ENCODE measurements at regions not wholly inside any gene's neighbourhood (a gene's known extent, or its start where the extent isn't known, plus 50 kb on each side); places are given as distances from the start of the nearest gene placed in this dataset.

DNA sequence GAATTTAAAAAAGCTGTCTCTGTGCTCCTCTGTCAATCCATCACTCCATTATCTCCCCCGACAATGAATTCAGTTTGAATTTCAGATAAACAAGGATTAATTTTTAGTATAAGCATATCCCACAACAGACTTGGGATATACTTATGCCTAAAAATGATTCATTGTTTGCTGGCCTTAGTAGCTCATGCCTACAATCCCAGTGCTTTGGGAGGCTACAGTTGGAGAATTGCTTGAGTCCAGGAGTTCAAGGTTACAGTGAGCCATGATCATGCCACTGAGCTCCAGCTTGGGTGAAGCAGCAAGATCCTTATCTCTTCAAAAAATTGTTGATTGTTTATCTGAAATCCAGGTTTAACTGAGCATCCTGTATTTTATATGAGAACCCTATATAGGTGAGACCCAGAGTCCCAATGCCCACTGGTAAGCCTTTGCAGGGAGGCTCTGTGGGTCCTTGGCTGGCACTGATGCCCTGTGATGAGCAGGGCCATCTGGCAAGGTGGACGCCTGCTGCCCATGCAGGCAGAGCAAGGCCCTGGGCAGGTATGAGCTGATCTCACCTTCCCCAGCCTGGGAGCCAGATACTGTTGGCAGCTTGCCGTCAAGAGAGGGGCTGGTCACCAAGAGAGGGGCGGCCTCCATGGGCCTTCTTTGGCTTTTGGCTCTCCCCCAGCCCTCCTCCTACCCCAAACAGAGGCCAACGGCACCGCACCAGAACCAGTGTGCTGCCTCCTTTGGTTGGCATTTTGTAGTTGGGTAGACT is 158.7 kb downstream of the SEC14L1 start:
- TF ChIP-seq CTCF (conservative IDR thresholded peaks at IDR 0.05; ENCODE audit: low read depth, low read length) = no peak
- H3K4me3 ChIP-seq (ENCODE audit: low read length) = no peak overlapping the region
- no peak for DNase-seq (ENCODE audit: low read depth)

- TF ChIP-seq CTCF (conservative IDR thresholded peaks at IDR 0.05; ENCODE audit: low read depth, low read length) = no peak
- H3K4me3 ChIP-seq (ENCODE audit: low read length) = no peak overlapping the region
- DNase-seq (ENCODE audit: low read depth) = no peak
These were observed 159.4 kb downstream of the SEC14L1 start for GRCh38 chr17:77300016-77300686.

DNA sequence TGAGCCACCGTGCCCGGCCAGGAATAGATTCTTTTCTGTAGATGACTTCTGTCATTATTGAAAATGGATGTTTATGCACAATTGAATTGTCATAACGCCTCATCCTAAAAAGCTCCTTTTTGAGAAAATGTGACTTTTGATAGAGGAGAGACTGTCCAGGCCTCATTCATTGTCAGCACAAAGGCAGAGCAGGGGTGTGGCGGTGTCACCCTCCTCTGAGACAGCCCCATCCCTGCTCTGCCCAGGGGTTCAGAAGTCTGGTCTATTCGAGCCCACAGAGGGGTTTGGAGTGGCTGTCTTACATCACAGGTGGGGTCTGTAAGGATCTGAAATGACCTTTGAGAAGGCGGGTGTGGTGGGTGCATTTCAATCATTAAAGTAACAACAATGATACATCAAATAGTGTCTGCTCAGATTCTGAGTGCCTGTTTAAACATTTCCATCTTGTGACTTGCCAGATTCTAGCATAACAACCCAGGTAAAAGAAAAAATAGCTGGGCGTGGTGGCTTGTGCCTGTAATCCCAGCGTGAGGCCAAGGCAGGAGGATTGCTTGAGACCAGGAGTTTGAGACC is 161.0 kb downstream of the SEC14L1 start:
- DNase-seq (ENCODE audit: low read depth) = no peak
- H3K4me3 ChIP-seq (ENCODE audit: low read length) = no peak overlapping the region
- no peak for TF ChIP-seq CTCF (conservative IDR thresholded peaks at IDR 0.05; ENCODE audit: low read depth, low read length)

DNA sequence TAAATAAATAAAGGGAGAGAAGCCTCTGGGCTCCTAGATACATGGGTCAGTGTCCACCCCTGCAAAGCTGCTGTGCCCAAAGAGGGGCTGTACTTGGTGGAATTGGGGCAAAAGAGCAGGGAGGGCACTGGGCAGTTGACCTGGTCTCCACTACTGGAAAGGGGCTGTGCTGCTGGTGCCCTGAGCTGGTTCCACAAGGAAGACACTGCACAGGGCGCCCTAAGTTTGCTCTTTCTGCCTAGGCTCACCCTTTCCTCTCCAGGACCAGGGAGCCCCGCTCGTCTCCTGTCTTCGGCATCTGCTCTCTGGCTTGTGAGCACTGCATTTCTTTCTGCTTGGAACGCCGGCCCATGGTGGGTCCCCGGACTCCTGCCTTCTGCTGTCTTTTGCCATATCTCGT is 161.9 kb downstream of the SEC14L1 start:
- no peak for DNase-seq (ENCODE audit: low read depth)
- no peak for TF ChIP-seq CTCF (conservative IDR thresholded peaks at IDR 0.05; ENCODE audit: low read depth, low read length)
- H3K4me3 ChIP-seq (ENCODE audit: low read length) = no peak overlapping the region

DNA sequence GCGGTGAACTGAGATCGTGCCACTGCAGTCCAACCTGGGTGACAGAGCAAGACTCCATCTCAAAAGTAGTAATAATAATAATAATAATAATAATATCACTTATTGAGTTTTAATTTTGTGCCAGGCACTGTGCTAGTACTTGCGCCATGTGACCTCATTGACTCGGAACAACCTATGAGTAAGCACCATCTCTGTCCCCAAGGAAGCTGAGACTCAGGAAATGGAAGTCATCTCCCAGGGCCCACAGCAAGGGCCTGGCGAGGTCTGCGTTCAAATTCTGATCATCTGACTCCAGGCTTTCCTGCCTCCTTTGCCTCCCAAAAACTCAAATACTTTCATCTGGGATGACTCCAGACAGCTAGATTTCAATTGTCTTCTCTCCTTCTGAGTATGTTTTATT is 162.9 kb downstream of the SEC14L1 start:
- H3K4me3 ChIP-seq (ENCODE audit: low read length) = no peak overlapping the region

GRCh38 chr17:77304051-77304745 is 163.4 kb downstream of the SEC14L1 start:
- TF ChIP-seq CTCF (conservative IDR thresholded peaks at IDR 0.05; ENCODE audit: low read depth, low read length) = no peak
- DNase-seq (ENCODE audit: low read depth) = no peak
- no peak overlapping the region for H3K4me3 ChIP-seq (ENCODE audit: low read length)

More for the DNA sequence above, 162.9 kb downstream of the SEC14L1 start:
- no peak for DNase-seq (ENCODE audit: low read depth)
- no peak for TF ChIP-seq CTCF (conservative IDR thresholded peaks at IDR 0.05; ENCODE audit: low read depth, low read length)
